M059J (cell line): ENCODE measurements at regions not wholly inside any gene's neighbourhood (a gene's known extent, or its start where the extent isn't known, plus 50 kb on each side); places are given as distances from the start of the nearest gene placed in this dataset.
A peak's percentile ranks its signal among the peaks of the same experiment; 100 is the strongest.
"Not testable (repeated sequence)": the region's sequence is repeated elsewhere in the genome, so short reads cannot be mapped to it uniquely, and the experiment has no call there.

Experiments
- DNase-seq: peaks from one replicate; pipeline ENCODE4 v3.0.0-alpha.2; 2012; ENCODE audit warnings: low read depth

- no peak for DNase-seq
Measured at GRCh38 chrY:8151561-8151960, 1185.7 kb upstream of the TSPY4 start.

- no peak for DNase-seq
Measured at GRCh38 chrY:8128578-8128977, 1208.7 kb upstream of the TSPY4 start.

GRCh38 chrY:8125907-8126571 is 1211.2 kb upstream of the TSPY4 start:
- DNase-seq: no peak

- no peak for DNase-seq
Measured at GRCh38 chrY:8121825-8122224, 1210.3 kb upstream of the AMELY start.

- DNase-seq: no peak
Measured at GRCh38 chrY:8094429-8094828, 1182.9 kb upstream of the AMELY start.

GRCh38 chrY:8092926-8093325 is 1181.4 kb upstream of the AMELY start:
- no peak for DNase-seq

- no peak for DNase-seq
Measured at GRCh38 chrY:8085925-8086324, 1174.4 kb upstream of the AMELY start.

- DNase-seq: no peak
Measured at GRCh38 chrY:8084192-8084591, 1172.6 kb upstream of the AMELY start.

GRCh38 chrY:8081151-8081550 is 1169.6 kb upstream of the AMELY start:
- no peak for DNase-seq

- DNase-seq: no peak
Measured at GRCh38 chrY:8065220-8065619, 1153.7 kb upstream of the AMELY start.

GRCh38 chrY:8064500-8064899 is 1152.9 kb upstream of the AMELY start:
- no peak for DNase-seq

- no peak for DNase-seq
Measured at GRCh38 chrY:8063973-8064372, 1152.4 kb upstream of the AMELY start.

GRCh38 chrY:8058613-8059012 is 1147.1 kb upstream of the AMELY start:
- DNase-seq: no peak

- no peak for DNase-seq
Measured at GRCh38 chrY:8051340-8051739, 1139.8 kb upstream of the AMELY start.

GRCh38 chrY:8041238-8041637 is 1129.7 kb upstream of the AMELY start:
- DNase-seq: no peak

GRCh38 chrY:8036563-8036962 is 1125.0 kb upstream of the AMELY start:
- no peak for DNase-seq

GRCh38 chrY:8035653-8036052 is 1124.1 kb upstream of the AMELY start:
- no peak for DNase-seq

- DNase-seq: no peak
Measured at GRCh38 chrY:8034673-8035072, 1123.1 kb upstream of the AMELY start.

- DNase-seq: no peak
Measured at GRCh38 chrY:8033200-8033599, 1121.6 kb upstream of the AMELY start.

- no peak for DNase-seq
Measured at GRCh38 chrY:8020540-8020939, 1109.0 kb upstream of the AMELY start.

GRCh38 chrY:8011515-8011914 is 1100.0 kb upstream of the AMELY start:
- DNase-seq: no peak

- peak; percentile 1 for DNase-seq
Measured at GRCh38 chrY:8004196-8004595, 1092.6 kb upstream of the AMELY start.

GRCh38 chrY:7996726-7997125 is 1085.2 kb upstream of the AMELY start:
- DNase-seq: no peak

GRCh38 chrY:7994781-7995180 is 1083.2 kb upstream of the AMELY start:
- DNase-seq: not testable (repeated sequence)
